ENCODE measurements at regions not wholly inside any gene's neighbourhood (a gene's known extent, or its start where the extent isn't known, plus 50 kb on each side); places are given as distances from the start of the nearest gene placed in this dataset.

DNA sequence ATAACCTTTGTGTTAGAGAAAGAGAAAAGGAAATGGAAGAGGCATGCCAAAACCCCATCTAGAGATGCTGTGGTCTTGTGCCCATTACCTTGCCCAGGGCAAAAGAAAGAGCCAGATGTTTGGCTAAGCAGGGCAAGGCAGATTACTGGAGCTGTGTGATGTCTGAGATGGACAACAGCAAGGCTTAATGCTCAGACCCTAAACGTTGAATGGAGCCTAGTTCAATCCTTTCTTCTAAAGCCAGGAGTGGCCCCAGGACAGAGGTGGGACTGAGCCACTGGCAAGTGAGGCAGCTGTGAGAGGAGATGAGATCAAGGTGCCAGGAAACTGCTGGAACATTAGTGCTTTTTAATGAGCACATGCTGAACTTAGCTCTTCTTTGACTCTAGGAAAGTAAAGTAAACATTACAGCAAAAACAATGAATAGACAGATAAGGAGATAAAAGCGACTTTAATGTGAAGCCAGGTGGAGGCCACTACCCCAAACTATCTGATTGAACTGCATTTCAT lies 143.0 kb upstream of the EGFLAM start:
- DNase-seq (ENCODE audit: insufficient read length, low spot score) (no peak), FAIRE-seq (no peak)
- TF ChIP-seq, protein P1, sequence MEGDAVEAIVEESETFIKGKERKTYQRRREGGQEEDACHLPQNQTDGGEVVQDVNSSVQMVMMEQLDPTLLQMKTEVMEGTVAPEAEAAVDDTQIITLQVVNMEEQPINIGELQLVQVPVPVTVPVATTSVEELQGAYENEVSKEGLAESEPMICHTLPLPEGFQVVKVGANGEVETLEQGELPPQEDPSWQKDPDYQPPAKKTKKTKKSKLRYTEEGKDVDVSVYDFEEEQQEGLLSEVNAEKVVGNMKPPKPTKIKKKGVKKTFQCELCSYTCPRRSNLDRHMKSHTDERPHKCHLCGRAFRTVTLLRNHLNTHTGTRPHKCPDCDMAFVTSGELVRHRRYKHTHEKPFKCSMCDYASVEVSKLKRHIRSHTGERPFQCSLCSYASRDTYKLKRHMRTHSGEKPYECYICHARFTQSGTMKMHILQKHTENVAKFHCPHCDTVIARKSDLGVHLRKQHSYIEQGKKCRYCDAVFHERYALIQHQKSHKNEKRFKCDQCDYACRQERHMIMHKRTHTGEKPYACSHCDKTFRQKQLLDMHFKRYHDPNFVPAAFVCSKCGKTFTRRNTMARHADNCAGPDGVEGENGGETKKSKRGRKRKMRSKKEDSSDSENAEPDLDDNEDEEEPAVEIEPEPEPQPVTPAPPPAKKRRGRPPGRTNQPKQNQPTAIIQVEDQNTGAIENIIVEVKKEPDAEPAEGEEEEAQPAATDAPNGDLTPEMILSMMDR (IDR thresholded peaks at IDR 0.05; ENCODE audit: insufficient read depth, missing control alignments), result no peak

DNA sequence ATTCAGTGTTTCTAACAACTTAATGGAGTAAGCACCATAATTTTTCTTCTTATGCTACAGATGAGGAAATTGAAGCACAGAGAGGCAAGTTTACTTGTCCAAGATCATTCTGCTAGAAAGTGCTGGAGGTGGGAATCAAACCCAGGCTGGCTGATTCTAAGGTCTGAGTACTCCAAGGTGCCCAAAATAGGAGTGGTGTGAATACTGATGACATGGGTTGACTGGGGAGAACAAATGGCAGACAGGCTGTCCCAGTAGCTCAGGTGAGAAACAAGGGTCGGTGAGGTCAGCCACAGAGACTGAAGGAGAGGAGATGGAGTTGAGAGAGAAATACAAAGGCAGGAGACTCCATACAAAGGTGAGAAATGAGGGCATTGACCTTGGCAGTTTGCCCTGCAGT lies 144.5 kb upstream of the EGFLAM start:
- TF ChIP-seq, protein P1 (IDR thresholded peaks at IDR 0.05; ENCODE audit: insufficient read depth, missing control alignments), result no peak
- FAIRE-seq, result no peak

DNA sequence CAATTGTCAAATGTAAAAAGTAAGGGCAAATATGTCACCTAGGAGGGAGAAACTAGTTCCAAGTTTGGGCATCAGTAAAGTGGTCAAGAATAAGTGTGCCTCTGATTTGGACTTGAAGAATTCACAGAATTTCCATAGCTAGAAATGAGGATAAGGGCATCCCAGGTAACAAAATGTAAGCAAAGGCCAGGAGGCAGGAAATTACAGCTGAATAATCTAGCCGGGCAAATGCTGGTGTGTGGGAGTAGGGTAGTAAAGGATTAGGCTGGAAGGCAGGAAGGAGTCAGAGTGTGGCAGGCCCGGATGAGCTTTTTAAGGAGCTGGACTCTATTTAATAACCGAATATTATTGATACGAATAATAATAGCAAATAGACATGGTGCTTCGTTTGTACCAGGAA lies 144.9 kb upstream of the EGFLAM start:
- no peak for DNase-seq (ENCODE audit: insufficient read length, low spot score)
- no peak for FAIRE-seq
- TF ChIP-seq, protein P1 (IDR thresholded peaks at IDR 0.05; ENCODE audit: insufficient read depth, missing control alignments), result no peak

More for the DNA sequence above, 144.5 kb upstream of the EGFLAM start:
- DNase-seq (ENCODE audit: insufficient read length, low spot score), result no peak

DNA sequence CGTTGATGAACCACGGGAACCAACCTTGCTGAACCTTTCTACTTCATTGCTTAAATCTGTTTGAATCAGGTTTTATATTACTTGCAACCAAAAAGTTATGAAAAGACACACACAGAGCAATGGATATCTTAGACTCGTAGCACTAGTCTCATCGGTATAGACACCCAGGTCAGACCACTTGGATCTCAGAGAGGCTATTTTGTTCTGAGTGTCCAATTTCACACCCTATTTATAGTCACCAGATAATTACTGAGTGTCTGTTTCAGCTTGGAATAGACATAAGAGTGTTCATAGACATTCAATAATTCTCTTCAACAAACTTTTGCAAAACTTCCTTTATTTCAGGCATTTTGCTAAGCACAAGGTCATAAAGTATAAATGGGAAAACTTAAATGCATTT lies 145.4 kb upstream of the EGFLAM start:
- TF ChIP-seq, protein P1 (IDR thresholded peaks at IDR 0.05; ENCODE audit: insufficient read depth, missing control alignments), result no peak
- FAIRE-seq (no peak), DNase-seq (ENCODE audit: insufficient read length, low spot score) (no peak)

DNA sequence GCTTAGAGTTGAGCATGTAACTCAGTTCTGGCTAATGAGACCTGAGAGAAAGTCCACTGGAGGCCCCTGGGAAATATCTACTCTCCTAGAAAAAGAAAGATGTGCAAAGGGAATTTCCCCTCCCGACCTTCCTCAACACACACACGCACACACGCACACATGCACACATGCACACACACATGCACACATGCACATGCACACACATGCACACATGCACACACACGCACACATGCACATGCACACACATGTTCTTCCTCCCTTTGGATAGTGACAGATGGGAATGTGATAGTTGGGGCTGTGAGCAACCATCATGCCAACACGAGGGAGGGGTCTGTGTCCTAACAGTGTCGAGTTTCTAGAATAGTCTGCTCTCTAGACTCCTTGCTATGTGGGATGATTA lies 148.2 kb upstream of the EGFLAM start:
- FAIRE-seq (no peak), DNase-seq (ENCODE audit: insufficient read length, low spot score) (no peak)
- TF ChIP-seq, protein P1 (IDR thresholded peaks at IDR 0.05; ENCODE audit: insufficient read depth, missing control alignments), result no peak

DNA sequence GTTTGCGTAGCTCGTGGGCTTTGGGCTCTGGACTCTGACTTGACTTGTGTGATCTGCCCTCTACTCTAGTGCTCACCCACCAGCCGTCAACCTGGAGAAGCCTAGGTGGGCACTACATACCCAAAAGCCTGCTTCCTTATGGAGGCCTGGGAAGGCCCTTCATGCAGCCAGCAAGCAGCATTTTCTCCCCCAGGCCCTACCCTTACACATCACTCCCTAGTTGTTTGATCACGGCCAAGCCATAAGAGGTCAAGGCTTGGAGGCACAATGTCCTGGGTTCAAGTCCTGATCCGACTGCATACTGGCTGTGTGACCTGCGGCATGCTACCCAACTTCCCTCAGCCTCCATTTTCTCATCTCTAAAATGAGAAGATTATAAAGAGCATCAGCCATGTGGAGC lies 151.3 kb upstream of the EGFLAM start:
- TF ChIP-seq, protein P1 (IDR thresholded peaks at IDR 0.05; ENCODE audit: insufficient read depth, missing control alignments), result no peak
- DNase-seq (ENCODE audit: insufficient read length, low spot score) (no peak), FAIRE-seq (no peak)

DNA sequence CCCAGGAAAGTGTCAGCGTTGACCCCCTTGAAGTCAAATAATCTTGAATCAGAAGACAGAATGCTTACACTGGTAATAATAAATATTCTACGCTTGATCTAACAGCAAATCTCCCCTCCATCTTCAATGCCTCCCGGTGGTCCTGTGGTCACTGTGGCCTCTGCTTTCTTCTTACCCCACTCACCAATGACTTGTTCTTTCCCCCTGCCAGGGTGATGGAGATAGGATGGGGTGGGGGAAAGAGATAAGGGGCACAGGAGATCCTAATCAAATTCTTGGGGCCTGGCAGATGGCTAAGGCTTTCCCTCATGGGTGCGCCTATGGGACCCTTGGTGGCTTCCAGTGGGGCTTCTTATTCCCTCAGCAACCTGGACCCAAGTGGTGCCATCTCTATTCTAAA lies 152.6 kb upstream of the EGFLAM start:
- DNase-seq (ENCODE audit: insufficient read length, low spot score), result no peak
- FAIRE-seq, result no peak
- TF ChIP-seq, protein P1 (IDR thresholded peaks at IDR 0.05; ENCODE audit: insufficient read depth, missing control alignments), result no peak

Data from D721Med (cell line).